ENCODE measurements at regions not wholly inside any gene's neighbourhood (a gene's known extent, or its start where the extent isn't known, plus 50 kb on each side); places are given as distances from the start of the nearest gene placed in this dataset.

- TF ChIP-seq REST (IDR thresholded peaks at IDR 0.05; ENCODE audit: borderline replicate concordance in 1 of 2, low read depth in 1 of 2, low read length in 2 of 2), result no peak
These were observed 2587.1 kb downstream of the PCDH9 start (continued) for GRCh38 chr13:64643066-64643465.

- Histone ChIP-seq H3K4me2 (ENCODE audit: low read depth, low read length) (no peak overlapping the region), H3K79me2 (ENCODE audit: insufficient read depth, low read length) (no peaks in the 10 kb centered on the region), H3K27ac (ENCODE audit: extremely low read length, insufficient read depth, low read length) (no peak overlapping the region), H3K27me3 (ENCODE audit: control insufficient read depth in 1 of 2, insufficient read depth in 2 of 2, low read length in 2 of 2) (no peaks in the 10 kb centered on the region), H3K9me3 (ENCODE audit: low read length) (no peaks in the 10 kb centered on the region), H3K4me3 (replicated peaks in 1 of 3; ENCODE audit: insufficient read depth in 1 of 3, low read depth in 2 of 3, low read length in 3 of 3) (no peak overlapping the region), H3K9ac (ENCODE audit: insufficient read depth, low read depth, low read length) (no peak overlapping the region), H2AFZ (ENCODE audit: low read length) (no peak overlapping the region), H3K36me3 (replicated peaks in 1 of 2; ENCODE audit: control insufficient read depth in 1 of 2, insufficient read depth in 2 of 2, low read length in 2 of 2) (no peaks in the 10 kb centered on the region), H3K4me1 (ENCODE audit: insufficient read depth, low read length) (no peaks in the 10 kb centered on the region), H4K20me1 (ENCODE audit: insufficient read depth, low read length) (no peaks in the 10 kb centered on the region)
- in situ Hi-C loops (cut with HindIII; ENCODE audit: extremely low pct_ligation_motif_present, low pct_unique_long_range_greater_than_20kb), result no loop called here
- ChIA-PET POLR2A (no interaction called here), CTCF (ENCODE audit: low intra/inter-chr PET ratio, low total read pairs) (no interaction called here)
- FAIRE-seq (no peak), ATAC-seq (no peak), DNase-seq (ENCODE audit: low spot score) (no peak)
- BruUV-seq (replicated peaks), result no TSS peak
- WGBS (ENCODE audit: low lambda C conversion rate), result 0% methylated on average over 2 of the region's 2 CpGs
- intact Hi-C loops (cut with micrococcal nuclease; ENCODE audit: unreplicated experiment), result no loop called here
- no peak for TF ChIP-seq ZNF274 (CRISPR knock-in tag; IDR thresholded peaks at IDR 0.05)
- TF ChIP-seq ZNF770 (CRISPR knock-in tag; IDR thresholded peaks at IDR 0.05), result no peak
- no peak for TF ChIP-seq ZNF280B (CRISPR knock-in tag; IDR thresholded peaks at IDR 0.05; ENCODE audit: borderline replicate concordance)
- TF ChIP-seq ONECUT2 (CRISPR knock-in tag; IDR thresholded peaks at IDR 0.05), result no peak
- no peak for TF ChIP-seq ZNF841 (CRISPR knock-in tag; IDR thresholded peaks at IDR 0.05; ENCODE audit: borderline replicate concordance)
- no peak for TF ChIP-seq ZFP41 (CRISPR knock-in tag; IDR thresholded peaks at IDR 0.05; ENCODE audit: borderline replicate concordance)
- no peak for TF ChIP-seq RARA (CRISPR knock-in tag; IDR thresholded peaks at IDR 0.05)
- TF ChIP-seq ZNF790 (CRISPR knock-in tag; IDR thresholded peaks at IDR 0.05; ENCODE audit: borderline replicate concordance), result no peak
- TF ChIP-seq HMGXB4 (CRISPR knock-in tag; IDR thresholded peaks at IDR 0.05; ENCODE audit: borderline replicate concordance in 1 of 2, low read depth in 1 of 2), result no peak
- TF ChIP-seq ZNF224 (CRISPR knock-in tag; IDR thresholded peaks at IDR 0.05), result no peak
- no peak for TF ChIP-seq RFX1 (IDR thresholded peaks at IDR 0.05)
- TF ChIP-seq ARNT (IDR thresholded peaks at IDR 0.05), result no peak
- no peak for TF ChIP-seq ZFP62 (CRISPR knock-in tag; IDR thresholded peaks at IDR 0.05)
- TF ChIP-seq ZMAT3 (CRISPR knock-in tag; conservative IDR thresholded peaks at IDR 0.05), result no peak
- no peak for TF ChIP-seq ZNF143 (CRISPR knock-in tag; IDR thresholded peaks at IDR 0.05)
These were observed 2590.1 kb downstream of the PCDH9 start for GRCh38 chr13:64640002-64640401.
